ENCODE measurements at regions not wholly inside any gene's neighbourhood (a gene's known extent, or its start where the extent isn't known, plus 50 kb on each side); places are given as distances from the start of the nearest gene placed in this dataset.
"Not testable (repeated sequence)": the region's sequence is repeated elsewhere in the genome, so short reads cannot be mapped to it uniquely, and the experiment has no call there.

GRCh38 chr1:86798608-86799291, 94.4 kb downstream of the SH3GLB1 start:
- no peak for DNase-seq (ENCODE audit: low spot score)
- Histone ChIP-seq H3K36me3 (ENCODE audit: control insufficient read depth in 4 of 4, insufficient read depth in 3 of 4, low read depth in 1 of 4, low read length in 3 of 4) (no peaks in the 10 kb centered on the region), H3K9ac (ENCODE audit: low read depth in 1 of 2, low read length in 2 of 2) (no peak overlapping the region), H3K9me3 (ENCODE audit: control insufficient read depth in 4 of 4, low read length in 3 of 4) (no peaks in the 10 kb centered on the region), H3K4me3 (ENCODE audit: low read depth in 1 of 3, low read length in 3 of 3) (no peak overlapping the region), H3K27ac (ENCODE audit: low read depth in 1 of 2, low read length in 2 of 2) (no peak overlapping the region), H3K27me3 (ENCODE audit: control insufficient read depth in 4 of 4, insufficient read depth in 4 of 4, low read length in 3 of 4) (no peaks in the 10 kb centered on the region), H3K4me1 (ENCODE audit: control insufficient read depth in 4 of 4, insufficient read depth in 4 of 4, low read length in 3 of 4) (peaks cover under 1 to 8% (median 2%) of the 10 kb centered on the region in 4 donors)
- 95% methylated on average over 2 of the region's 2 CpGs for WGBS
- no peak for TF ChIP-seq TAF1 (conservative IDR thresholded peaks at IDR 0.05)
- TF ChIP-seq RAD21 (IDR thresholded peaks at IDR 0.05): no peak
- no peak for TF ChIP-seq GABPA (IDR thresholded peaks at IDR 0.05 in 1 of 2, conservative IDR thresholded peaks at IDR 0.05 in 1 of 2)
- no peak for TF ChIP-seq JUND (IDR thresholded peaks at IDR 0.05)
- TF ChIP-seq, protein P1, sequence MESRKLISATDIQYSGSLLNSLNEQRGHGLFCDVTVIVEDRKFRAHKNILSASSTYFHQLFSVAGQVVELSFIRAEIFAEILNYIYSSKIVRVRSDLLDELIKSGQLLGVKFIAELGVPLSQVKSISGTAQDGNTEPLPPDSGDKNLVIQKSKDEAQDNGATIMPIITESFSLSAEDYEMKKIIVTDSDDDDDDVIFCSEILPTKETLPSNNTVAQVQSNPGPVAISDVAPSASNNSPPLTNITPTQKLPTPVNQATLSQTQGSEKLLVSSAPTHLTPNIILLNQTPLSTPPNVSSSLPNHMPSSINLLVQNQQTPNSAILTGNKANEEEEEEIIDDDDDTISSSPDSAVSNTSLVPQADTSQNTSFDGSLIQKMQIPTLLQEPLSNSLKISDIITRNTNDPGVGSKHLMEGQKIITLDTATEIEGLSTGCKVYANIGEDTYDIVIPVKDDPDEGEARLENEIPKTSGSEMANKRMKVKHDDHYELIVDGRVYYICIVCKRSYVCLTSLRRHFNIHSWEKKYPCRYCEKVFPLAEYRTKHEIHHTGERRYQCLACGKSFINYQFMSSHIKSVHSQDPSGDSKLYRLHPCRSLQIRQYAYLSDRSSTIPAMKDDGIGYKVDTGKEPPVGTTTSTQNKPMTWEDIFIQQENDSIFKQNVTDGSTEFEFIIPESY (IDR thresholded peaks at IDR 0.05): no peak
- no peak for TF ChIP-seq FOXA2 (IDR thresholded peaks at IDR 0.05)
- no peak for TF ChIP-seq MAX (IDR thresholded peaks at IDR 0.05)
- no peak for TF ChIP-seq EGR1 (IDR thresholded peaks at IDR 0.05; ENCODE audit: low read depth in 2 of 2)
- TF ChIP-seq HNF4G (IDR thresholded peaks at IDR 0.05): no peak
- TF ChIP-seq ATF3 (IDR thresholded peaks at IDR 0.05): no peak
- no peak for TF ChIP-seq NR2F2 (IDR thresholded peaks at IDR 0.05)

GRCh38 chr1:86803641-86804040, 99.3 kb downstream of the SH3GLB1 start:
- DNase-seq (ENCODE audit: low spot score); H3K9me3 ChIP-seq (ENCODE audit: control insufficient read depth in 4 of 4, low read length in 3 of 4); H3K9ac ChIP-seq (ENCODE audit: low read depth in 1 of 2, low read length in 2 of 2); H3K4me3 ChIP-seq (ENCODE audit: low read depth in 1 of 3, low read length in 3 of 3); H3K36me3 ChIP-seq (ENCODE audit: control insufficient read depth in 4 of 4, insufficient read depth in 3 of 4, low read depth in 1 of 4, low read length in 3 of 4); H3K4me1 ChIP-seq (ENCODE audit: control insufficient read depth in 4 of 4, insufficient read depth in 4 of 4, low read length in 3 of 4); H3K27ac ChIP-seq (ENCODE audit: low read depth in 1 of 2, low read length in 2 of 2); H3K27me3 ChIP-seq (ENCODE audit: control insufficient read depth in 4 of 4, insufficient read depth in 4 of 4, low read length in 3 of 4): not testable (repeated sequence)
- 91% methylated on average over 1 of the region's 1 CpG for WGBS

DNA sequence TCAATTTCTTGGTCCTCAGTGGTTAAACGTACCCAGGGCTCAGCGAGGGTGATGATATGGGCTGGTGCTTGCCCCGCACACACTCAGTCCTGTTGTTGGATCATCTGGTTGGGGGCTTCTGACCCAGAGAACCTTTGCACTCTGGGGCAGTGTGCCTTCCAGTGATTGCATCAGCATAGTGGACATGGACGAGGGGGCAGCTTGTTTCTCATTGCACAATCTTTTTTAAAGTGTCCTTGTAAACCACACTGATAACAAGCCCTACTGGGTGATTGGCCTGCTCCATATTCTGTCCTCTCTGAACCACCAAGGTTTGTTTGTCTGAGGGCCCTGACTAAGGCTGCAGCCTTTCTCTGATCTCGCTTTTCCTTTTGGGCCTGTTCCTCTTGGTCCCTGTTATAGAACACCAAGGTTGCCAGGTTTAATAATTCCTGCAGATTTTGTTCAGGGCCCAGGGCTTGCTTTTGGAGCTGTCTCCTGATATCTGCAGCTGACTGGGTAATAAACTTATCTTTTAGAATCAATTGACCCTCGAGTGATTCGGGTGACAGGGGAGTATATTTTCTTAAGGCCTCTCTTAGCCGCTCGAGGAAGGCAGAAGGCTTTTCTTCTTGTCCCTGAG, 101.6 kb downstream of the SH3GLB1 start:
- peak; percentile 92 for TF ChIP-seq HNF4G (IDR thresholded peaks at IDR 0.05)
- TF ChIP-seq JUND (IDR thresholded peaks at IDR 0.05): peak in 1 of 2 donors; percentile 87
- TF ChIP-seq MAX (IDR thresholded peaks at IDR 0.05): peak; percentile 77
- TF ChIP-seq RXRA (IDR thresholded peaks at IDR 0.05): peak; percentile 80 to 92
- peak; percentile 25 for TF ChIP-seq FOXA2 (IDR thresholded peaks at IDR 0.05)
- peak; percentile 98 for TF ChIP-seq HNF4A (conservative IDR thresholded peaks at IDR 0.05)
- TF ChIP-seq YY1 (IDR thresholded peaks at IDR 0.05): peak; percentile 57
- TF ChIP-seq SP1 (IDR thresholded peaks at IDR 0.05): peak; percentile 71
- TF ChIP-seq ATF3 (IDR thresholded peaks at IDR 0.05): peak; percentile 86
- TF ChIP-seq, protein P1 (IDR thresholded peaks at IDR 0.05): peak; percentile 58
- TF ChIP-seq EGR1 (IDR thresholded peaks at IDR 0.05; ENCODE audit: low read depth in 2 of 2): peak in 1 of 2 donors; percentile 37
- peak; percentile 21 to 32 for TF ChIP-seq RAD21 (IDR thresholded peaks at IDR 0.05)
- H3K36me3 ChIP-seq (ENCODE audit: control insufficient read depth in 4 of 4, insufficient read depth in 3 of 4, low read depth in 1 of 4, low read length in 3 of 4); H3K27me3 ChIP-seq (ENCODE audit: control insufficient read depth in 4 of 4, insufficient read depth in 4 of 4, low read length in 3 of 4); H3K9ac ChIP-seq (ENCODE audit: low read depth in 1 of 2, low read length in 2 of 2); H3K4me1 ChIP-seq (ENCODE audit: control insufficient read depth in 4 of 4, insufficient read depth in 4 of 4, low read length in 3 of 4); H3K27ac ChIP-seq (ENCODE audit: low read depth in 1 of 2, low read length in 2 of 2); H3K9me3 ChIP-seq (ENCODE audit: control insufficient read depth in 4 of 4, low read length in 3 of 4); H3K4me3 ChIP-seq (ENCODE audit: low read depth in 1 of 3, low read length in 3 of 3): not testable (repeated sequence)
- 79% methylated on average over 9 of the region's 9 CpGs for WGBS
- peak; percentile 36 for DNase-seq (ENCODE audit: low spot score)
